Stimulated activated CD4-positive, alpha-beta T cell treated with anti-CD3 and anti-CD28 coated beads, Interleukin-12 subunit alpha, Interleukin-12 subunit beta, amount 100 ng/mL, for 4 hours (primary cell): ENCODE measurements at regions not wholly inside any gene's neighbourhood (a gene's known extent, or its start where the extent isn't known, plus 50 kb on each side); places are given as distances from the start of the nearest gene placed in this dataset.

Experiments
- DNase-seq: peaks from one replicate; pipeline ENCODE4 v3.0.0-alpha.2; 2020

GRCh38 chr13:91101381-91101780 lies 246.1 kb upstream of the MIR17HG start:
- no peak for DNase-seq

- no peak for DNase-seq
Measured at GRCh38 chr13:91105270-91105669, 242.2 kb upstream of the MIR17HG start.

- DNase-seq, result no peak
Measured at GRCh38 chr13:91106565-91106964, 240.9 kb upstream of the MIR17HG start.

- no peak for DNase-seq
Measured at GRCh38 chr13:91108315-91108714, 239.2 kb upstream of the MIR17HG start.

- DNase-seq, result no peak
Measured at GRCh38 chr13:91111476-91112200, 235.8 kb upstream of the MIR17HG start.

GRCh38 chr13:91112201-91112923 lies 235.1 kb upstream of the MIR17HG start:
- no peak for DNase-seq

GRCh38 chr13:91112924-91113277 lies 234.6 kb upstream of the MIR17HG start:
- no peak for DNase-seq

- no peak for DNase-seq
Measured at GRCh38 chr13:91115776-91116175, 231.7 kb upstream of the MIR17HG start.

GRCh38 chr13:91117351-91117750 lies 230.1 kb upstream of the MIR17HG start:
- DNase-seq, result no peak

- no peak for DNase-seq
Measured at GRCh38 chr13:91119643-91120042, 227.8 kb upstream of the MIR17HG start.

- DNase-seq, result no peak
Measured at GRCh38 chr13:91122766-91123165, 224.7 kb upstream of the MIR17HG start.

- no peak for DNase-seq
Measured at GRCh38 chr13:91123456-91124127, 223.9 kb upstream of the MIR17HG start.

- DNase-seq, result no peak
Measured at GRCh38 chr13:91126806-91127205, 220.7 kb upstream of the MIR17HG start.

GRCh38 chr13:91127995-91128394 lies 219.5 kb upstream of the MIR17HG start:
- no peak for DNase-seq

- no peak for DNase-seq
Measured at GRCh38 chr13:91132381-91132780, 215.1 kb upstream of the MIR17HG start.

- DNase-seq, result no peak
Measured at GRCh38 chr13:91132786-91133185, 214.7 kb upstream of the MIR17HG start.

- DNase-seq, result peak; percentile 10
Measured at GRCh38 chr13:91133941-91134802, 213.3 kb upstream of the MIR17HG start.

GRCh38 chr13:91134803-91135184 lies 212.7 kb upstream of the MIR17HG start:
- no peak for DNase-seq

GRCh38 chr13:91135376-91135775 lies 212.1 kb upstream of the MIR17HG start:
- no peak for DNase-seq

GRCh38 chr13:91135968-91136367 lies 211.5 kb upstream of the MIR17HG start:
- DNase-seq, result no peak

- no peak for DNase-seq
Measured at GRCh38 chr13:91136806-91137205, 210.7 kb upstream of the MIR17HG start.

GRCh38 chr13:91139232-91139631 lies 208.3 kb upstream of the MIR17HG start:
- DNase-seq, result no peak

GRCh38 chr13:91141543-91142061 lies 205.9 kb upstream of the MIR17HG start:
- no peak for DNase-seq
